HG02759 (cell line): ENCODE measurements at regions not wholly inside any gene's neighbourhood (a gene's known extent, or its start where the extent isn't known, plus 50 kb on each side); places are given as distances from the start of the nearest gene placed in this dataset.
"Not testable (repeated sequence)": the region's sequence is repeated elsewhere in the genome, so short reads cannot be mapped to it uniquely, and the experiment has no call there.

Experiments used
- ATAC-seq: cut with Tn5 transposase; IDR thresholded peaks from one replicate; pipeline ENCODE4 v1.9.1; 2021; ENCODE audit warnings: mild to moderate bottlenecking, moderate library complexity; ENCODE audit not compliant: unreplicated experiment

DNA sequence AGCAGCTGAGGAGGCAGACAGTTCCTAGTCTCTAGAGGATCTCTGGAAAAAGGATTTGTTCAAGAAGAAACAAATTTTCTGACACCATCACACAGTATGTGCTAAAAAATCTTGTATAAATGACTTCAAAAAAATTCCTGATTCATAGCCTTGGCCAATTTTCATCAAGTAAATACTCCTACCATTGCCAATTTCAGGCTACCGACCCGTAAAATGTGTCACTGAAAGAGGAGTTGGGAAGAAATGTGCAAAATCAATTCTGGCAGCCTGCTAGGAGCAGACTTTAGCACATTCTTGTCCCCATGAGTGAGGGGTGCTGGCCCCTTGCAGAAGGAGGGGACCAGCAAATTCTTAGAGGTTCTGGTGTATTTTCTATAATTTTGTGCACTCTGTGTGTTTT lies 109.4 kb downstream of the TMEM30B start:
- ATAC-seq: no peak

DNA sequence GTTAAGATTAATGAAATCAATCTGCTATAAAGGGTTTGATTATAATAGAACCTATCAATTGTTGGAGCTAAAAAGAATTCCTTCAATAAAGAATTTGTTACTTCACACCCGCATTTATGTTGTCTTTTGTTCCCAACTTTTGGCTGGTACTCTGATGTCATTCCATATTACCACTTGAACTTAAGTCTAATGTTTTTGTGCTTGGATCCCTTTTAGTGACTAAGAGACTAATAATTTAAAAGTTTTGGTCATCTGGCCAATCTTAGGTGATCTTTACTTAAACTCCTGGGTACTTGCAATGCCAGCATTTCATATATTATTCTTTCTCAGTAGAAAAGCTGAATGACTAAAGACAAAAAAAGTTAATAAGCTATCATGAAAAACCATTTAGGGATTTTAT lies 113.0 kb downstream of the TMEM30B start:
- no peak for ATAC-seq

DNA sequence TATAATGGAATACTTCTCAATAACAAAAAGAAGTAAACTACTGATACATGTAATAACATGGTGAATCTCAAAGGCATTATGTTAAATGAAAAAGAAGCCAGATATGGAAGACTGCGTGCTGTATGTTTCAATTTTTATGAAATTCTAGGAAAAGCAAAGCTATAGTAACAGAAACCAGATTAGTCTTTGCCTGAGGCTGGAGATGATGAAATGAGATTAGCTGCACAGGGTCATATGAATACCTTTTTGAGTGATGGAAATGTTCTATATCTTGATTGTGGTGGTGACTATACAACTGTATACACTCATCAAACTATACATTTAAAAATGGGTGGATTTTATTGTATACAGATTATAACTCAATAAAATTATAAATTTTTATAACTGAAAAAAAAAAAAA lies 113.5 kb downstream of the TMEM30B start:
- no peak for ATAC-seq

DNA sequence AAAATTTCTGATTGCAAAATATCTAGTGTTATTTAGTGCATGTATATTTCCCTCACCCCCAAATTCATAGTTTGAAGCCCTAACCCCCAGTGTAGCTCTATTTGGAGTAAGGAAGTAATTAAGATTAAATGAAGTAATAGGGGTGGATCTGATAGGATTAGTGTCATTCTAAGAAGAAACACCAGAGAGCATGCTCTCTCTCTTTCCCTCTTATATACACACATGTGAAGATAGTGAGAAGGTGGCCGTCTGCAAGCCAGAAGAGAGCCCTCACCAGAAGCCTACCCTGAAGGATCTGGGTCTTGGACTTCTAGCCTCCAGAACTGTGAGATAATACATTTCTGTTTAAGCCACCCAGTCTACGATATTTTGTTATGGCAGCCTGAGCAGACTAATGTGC lies 120.3 kb downstream of the TMEM30B start:
- no peak for ATAC-seq

DNA sequence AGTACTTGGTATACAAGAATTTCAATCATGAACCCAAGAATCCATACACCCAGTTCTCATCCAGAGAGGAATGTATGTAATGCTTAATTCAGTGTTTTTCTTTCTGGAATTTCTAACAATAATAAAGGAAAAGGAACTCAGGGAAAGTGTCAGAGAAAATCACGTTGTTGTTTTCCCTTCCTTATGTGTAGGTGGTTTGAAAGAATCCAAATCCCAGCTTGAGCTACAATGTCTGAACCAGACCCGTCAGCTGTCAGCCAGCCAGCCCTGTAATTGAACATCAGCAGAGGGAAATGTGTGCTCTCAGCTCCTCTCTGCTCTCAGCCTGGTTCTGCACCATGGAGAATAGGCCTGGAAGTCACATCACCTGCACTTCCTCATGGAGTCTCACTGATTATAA lies 126.5 kb downstream of the TMEM30B start:
- ATAC-seq: no peak

DNA sequence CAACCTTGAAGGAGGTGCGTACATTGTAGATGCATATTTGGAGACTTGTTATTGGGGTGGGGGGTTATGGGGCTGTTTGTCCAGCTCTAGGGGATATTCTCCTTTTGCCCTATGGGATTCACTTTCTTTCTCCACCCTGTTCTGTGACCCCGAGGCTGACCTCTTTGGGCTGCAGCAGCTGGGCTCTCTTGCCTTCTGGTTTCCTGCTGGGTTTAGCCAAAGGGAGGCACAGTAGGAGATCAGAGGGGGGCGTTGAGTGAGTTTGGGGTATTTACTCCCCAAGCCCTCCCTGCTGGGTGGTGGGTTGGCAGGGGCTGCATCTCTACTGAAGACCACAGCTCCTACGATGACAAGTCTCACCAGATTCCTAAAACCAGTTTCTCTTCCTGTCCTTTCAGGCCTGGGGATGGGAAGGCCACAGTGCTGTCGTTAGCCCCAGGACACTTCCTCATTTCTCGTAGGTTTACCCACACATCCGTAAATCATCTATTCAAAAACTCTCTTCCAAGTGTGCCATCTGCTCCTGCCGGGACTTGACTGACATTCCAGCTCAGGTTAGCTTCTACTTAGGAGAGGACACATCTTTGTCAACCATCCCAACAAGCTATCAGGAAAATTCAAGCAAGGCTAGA lies 127.1 kb downstream of the TMEM30B start:
- no peak for ATAC-seq

DNA sequence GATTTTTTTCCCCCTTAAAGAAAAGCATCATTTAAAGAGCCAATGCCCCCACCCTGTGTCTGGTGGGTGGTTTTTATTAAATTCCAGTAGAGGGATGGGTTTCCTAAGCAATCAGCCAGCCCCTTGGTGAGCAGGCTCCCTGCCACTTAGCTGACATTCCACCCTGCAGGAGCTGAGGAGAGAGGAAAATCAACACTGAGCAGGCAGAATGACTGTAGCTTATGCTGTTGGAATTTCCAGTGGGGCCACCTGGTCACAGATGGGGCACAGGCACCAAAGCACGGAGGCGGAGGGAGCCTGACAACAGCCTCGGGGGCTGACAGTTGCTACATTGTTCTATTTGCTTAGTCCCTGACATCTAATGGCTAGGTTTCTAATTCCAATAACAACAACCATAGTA lies 127.7 kb downstream of the TMEM30B start:
- ATAC-seq: no peak

DNA sequence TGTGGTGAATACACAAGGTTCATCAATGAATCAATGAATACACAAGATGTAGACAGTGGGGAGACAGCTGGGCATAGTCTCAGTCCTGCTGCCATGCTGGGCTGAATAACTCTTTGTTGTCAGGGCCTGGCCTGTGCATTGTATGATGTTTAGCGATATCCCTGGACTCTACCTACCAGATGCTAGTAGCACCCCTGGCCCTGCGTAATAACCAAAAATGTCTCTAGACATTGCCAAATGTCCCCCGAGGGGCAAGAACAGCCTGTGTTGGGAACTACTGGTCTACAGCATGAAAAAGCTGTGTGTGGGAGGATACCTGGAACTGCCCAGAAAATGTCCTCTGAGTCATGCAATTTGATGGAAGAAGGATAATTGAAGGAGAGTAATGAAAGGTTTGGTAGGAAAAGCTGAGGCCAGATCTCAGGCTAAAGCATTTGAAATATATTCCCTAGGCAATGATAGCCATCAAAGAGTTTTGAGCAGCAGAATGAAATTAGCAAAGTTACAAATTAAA lies 128.2 kb downstream of the TMEM30B start:
- ATAC-seq: no peak

DNA sequence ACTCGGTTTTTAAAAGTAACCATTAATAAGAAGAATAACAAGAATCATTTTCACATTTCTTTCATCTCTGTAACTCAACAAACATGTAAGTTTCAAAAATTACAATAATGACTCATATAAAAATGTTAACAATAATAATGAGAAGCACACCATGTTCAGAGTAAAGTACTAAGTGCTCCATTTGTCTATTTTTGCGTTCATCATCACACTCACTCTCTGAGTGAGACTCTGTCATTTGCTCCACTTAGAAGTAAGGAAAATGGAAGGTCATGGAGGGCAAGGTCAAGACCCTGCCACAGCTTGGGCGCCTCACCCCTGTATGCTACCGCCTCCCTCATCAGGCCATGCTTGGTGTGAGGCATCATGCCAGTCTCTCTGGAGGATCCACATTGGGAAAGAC lies 129.9 kb downstream of the TMEM30B start:
- ATAC-seq: no peak

DNA sequence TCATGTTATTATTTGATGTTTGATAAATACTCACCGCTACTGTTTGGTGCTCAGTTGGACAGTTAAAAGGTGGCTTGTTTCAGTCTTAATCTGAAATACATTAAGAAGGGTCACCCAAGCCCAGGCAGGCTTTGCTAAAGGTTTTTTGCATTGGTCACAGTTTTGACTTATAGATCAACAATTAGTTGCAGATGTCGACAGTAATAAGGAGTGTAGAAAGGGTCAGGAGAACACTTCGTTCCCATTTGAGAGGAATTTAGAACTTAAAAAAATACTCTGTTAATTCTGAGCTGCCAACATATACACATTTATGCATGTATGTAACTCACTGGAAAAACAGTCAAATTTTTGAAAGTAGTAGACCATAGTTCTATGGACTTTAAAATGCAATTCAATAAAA lies 130.3 kb downstream of the TMEM30B start:
- no peak for ATAC-seq

DNA sequence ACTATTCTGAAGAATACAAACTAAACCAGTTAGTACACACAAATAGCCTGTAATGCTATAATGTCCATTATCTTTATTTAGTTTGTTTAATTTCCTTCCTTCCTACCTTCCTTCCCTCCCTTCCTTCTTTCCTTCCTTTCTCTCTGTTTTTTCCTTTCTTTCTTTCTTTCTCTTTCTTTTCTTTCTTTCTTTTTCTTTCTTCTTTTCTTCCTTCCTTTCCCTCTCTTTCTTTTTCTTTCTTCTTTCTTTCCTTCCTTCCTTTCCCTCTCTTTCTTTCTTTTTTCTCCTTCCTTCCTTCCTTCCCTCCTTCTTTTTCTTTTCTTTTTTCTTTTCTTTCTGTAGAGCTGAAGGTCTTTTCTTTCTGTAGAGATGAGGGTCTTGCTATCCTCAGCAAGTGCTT lies 131.2 kb downstream of the TMEM30B start:
- ATAC-seq: no peak

DNA sequence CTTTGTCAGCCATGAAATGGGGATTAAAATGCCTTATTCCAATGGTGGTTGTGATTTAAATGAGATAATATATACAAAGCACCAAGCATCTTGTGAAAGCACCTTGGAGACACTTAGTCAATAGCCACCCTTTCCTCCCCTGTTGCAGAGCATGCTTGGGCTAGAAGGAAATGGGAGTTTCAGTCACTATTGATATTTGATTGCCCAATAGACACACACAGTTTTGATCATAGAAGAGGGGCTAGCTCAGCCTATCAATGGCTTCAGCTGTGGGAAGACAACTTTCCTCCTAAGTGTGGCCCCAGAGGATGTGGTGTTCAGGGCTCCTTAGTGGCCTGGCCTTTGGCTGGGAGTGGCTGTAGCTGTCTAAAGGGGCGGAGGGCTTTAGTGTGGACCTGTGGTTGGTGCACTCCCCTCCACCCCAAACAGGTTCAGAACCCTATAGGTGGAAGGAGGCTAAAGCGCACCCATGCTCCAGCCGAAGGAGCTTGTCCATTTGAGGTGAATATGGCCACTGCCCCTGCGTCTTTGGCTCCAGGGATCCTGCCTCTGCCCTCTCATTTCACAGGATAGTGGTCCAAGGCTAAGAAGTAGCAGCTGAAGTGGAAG lies 132.3 kb downstream of the TMEM30B start:
- ATAC-seq: no peak

DNA sequence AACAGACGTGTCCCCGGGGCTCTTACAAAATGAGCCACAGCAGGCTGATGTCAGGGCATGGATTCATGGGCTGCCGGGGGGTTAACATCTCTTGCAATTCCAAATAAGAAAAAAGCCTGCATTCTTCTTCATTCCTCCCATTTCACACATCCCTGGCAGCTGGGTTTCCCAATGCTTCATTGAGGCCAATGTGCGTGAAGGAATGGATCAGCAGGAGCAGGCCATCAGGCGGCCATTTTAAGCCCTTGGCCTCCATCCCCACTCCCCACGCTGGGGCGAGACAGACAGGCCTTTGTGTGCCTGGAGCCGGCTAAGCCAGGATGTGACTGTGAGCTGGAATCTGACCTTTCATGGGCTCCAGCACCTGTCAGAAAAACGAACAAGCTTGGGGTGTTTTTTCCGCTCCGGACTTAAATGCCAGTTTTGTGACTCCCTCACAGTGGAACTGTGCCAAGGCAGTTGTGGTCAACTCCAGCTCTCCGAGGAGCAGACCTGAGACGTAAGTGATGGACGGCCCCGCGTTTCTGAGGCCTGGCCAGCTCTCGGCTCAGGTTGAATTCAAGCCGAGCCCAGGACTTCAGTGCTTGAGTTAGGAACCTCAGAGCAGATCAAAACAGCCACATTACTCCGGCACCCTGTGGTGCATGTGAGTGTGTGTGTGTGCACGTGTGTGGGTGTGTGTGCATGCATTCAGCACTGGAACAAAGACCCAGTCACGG lies 133.1 kb downstream of the TMEM30B start:
- ATAC-seq: no peak

DNA sequence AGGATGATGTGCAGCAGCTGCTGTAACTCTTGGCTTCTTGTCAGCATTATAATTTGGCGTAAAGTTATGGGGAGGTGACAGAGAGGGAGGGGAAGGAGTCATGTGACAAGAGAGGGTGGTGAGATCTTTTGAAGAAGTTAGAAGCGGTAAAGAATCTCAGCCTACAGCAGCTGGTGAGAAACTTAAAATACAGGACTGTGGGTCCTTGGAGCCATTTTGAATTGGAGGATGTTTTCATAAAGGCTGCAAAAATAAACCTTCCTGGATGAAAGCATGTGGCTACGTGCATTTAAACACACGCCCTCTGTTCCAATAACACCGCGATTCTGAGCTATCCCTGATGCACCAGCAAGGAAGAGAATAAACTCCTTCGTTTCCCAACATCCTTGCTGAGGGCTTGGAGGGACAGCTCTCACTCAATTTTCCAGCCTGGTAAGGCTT lies 133.7 kb downstream of the TMEM30B start:
- no peak for ATAC-seq

DNA sequence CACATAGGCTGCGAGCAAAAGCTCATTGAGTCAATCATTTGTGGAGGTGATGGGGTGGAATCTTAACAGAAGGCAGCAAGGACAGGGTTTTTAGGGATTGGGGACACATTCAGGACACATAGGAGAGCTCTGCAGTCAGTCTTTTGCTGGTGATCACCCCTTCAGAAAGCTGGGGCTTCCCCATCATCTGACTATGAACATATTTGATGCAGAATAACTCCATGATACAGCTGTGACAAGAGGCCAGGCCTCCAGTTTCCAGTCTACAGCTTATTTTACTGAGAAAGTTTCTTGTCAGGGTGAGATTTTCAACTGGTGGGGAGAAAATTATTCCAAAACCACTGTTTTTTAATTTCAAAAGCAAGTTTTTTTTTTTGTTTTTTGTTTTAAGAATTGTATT lies 134.2 kb downstream of the TMEM30B start:
- ATAC-seq: no peak

DNA sequence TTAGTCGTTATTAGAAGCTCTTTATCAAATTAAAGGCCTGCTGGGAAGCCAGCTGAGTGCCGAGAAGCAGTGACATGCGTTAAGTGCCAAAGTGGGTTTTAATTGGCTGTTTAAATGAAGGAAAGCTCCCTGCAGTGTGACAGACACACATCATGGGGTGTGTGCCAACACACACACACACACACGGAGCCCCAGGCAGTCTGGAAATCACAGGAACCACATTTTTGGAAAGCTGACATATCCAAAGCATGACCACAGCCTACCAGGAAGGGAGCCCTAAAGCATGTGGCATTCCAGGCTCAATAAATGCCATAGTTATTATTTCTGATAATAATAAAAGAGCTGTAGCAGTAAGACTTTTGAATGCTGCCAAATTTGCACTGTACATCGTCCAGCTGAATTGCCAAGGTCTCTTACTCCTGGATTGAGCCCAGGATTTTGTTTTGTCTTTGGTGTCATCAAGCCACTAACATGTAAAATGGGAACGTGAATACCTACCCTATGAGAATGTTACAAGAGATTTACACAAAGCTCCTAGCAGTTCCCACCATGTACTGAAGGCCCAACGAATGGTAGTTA lies 135.1 kb downstream of the TMEM30B start:
- no peak for ATAC-seq

DNA sequence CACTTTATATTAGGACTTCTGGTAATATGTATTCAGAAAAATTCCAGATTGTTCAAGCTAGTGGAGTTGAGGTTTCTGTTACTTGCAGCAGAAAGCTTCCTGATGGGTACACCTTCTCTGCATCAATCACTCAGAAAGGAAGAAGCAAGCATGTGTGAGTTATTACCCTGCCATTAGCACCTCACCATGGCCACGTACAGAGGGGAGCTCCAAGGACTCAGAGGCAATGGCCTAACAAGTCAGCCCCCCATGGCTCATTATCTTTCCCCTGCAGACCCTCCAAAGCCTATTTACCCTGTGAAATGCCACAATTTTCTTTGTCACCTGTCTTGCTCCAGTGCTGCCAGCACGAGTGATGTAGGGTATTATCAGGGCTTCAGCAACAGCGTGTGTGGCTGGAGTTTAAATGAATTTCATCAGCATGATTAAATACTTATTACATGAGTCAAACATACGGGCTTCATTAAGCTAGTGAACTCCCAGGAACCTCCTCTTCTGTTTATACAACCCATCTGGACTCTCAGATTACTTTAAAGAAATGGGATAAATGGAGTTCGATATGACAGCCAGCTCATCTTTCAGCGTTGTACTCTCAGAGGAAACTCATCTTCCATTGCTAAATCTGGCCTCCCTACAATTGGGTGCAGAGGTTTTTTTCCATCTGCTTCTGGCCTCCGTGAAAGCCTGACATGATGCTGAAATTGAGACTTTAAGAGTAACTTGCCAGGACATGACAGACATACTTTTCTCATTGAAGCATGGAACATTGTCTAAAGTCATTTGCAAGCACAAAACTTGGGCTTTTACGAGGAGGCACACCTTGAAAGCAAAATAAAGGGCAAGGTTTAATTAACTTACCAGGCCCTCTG lies 135.9 kb downstream of the TMEM30B start:
- ATAC-seq: no peak

DNA sequence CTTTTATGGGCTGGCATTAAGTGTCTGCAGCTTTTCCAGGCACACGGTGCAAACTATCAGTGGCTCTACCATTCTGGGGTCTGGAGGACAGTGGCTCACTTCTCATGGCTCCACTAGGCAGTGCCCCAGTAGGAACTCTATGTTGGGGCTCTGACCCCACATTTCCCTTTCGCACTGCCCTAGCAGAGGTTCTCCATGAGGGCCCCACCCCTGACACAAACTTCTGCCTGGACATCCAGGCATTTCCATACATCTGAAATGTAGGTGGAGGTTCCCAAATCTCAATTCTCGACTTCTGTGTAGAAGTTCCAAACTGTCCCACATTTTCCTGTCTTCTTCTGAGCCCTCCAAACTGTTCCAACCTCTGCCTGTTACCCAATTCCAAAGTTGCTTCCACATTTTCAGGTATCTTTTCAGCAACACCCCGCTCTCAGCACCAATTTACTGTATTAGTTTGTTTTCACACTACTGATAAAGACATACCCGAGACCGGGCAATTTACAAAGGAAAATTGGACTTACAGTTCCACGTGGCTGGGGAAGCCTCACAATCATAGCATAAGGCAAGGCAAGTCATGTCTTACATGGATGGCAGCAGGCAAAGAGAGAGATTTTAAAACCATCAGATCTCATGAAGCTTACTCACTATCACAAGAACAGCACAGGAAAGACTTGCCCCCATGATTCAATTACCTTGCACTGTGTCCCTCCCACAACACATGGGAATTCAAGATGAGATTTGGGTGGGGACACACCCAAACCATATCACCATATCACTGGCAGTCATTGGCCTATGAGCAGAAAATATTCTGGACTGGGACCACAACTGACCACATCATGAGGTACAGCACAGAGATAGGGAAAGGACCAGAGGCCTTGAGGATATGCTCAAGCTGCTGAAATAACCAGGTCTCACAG lies 136.8 kb downstream of the TMEM30B start:
- not testable (repeated sequence) for ATAC-seq

DNA sequence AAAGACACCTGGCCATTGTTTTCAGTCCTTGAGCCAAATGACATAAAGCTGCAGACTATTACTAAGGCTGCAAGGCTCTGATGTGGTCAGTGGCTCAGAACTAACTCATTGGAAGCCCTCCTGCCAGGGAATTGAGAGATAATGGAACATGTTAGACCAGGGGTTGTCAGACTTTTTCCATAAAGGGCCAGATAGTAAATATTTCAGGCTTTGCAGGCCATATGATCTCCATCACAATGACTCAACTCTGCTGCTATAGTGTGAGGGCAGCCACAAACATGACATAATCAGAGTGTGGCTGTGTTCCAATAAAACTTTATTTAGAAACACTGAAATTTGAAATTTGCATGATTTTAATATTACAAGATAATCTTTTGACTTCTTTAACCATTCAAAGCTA lies 140.3 kb downstream of the TMEM30B start:
- ATAC-seq: no peak

DNA sequence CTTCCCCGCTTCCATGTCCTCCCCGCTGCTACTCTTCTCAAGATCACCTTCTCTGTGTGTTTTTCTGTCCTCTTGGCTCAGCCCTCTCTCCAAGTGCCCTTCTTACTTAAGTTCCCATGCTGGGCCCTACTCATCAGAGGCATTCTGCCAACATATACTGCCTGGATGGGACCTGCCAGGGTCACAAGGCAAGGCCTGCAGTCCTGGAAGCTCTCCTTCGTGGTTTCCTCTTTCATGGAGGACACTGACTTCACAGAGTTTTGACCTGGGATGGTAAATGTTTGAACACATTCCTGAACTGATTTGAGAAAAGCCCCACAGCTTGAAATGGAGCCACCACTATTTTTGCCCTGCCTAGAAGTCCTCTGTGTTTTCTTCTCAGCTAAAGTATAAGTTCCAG lies 140.9 kb downstream of the TMEM30B start:
- no peak for ATAC-seq
